SK-N-SH treated with all-trans-retinoic acid at 6 μM for 48 hours (cell line): ENCODE measurements at regions not wholly inside any gene's neighbourhood (a gene's known extent, or its start where the extent isn't known, plus 50 kb on each side); places are given as distances from the start of the nearest gene placed in this dataset.

Experiments used
- BACH2 ChIP-seq: fragments of 250-450 bp; sonication (Bioruptor Pico); IDR thresholded peaks from 2 replicates; pipeline ENCODE4 v1.9.0; 2021; ENCODE audit warnings: mild to moderate bottlenecking, borderline replicate concordance
- CSDC2 ChIP-seq: fragments of 250-450 bp; sonication (Bioruptor Pico); IDR thresholded peaks from 2 replicates; pipeline ENCODE4 v1.5.0; 2020; ENCODE audit warnings: mild to moderate bottlenecking, moderate library complexity
- ESRRG ChIP-seq: fragments of 250-450 bp; sonication (Bioruptor Pico); IDR thresholded peaks from 2 replicates; pipeline ENCODE4 v1.6.1; 2021; ENCODE audit warnings: mild to moderate bottlenecking
- PATZ1 ChIP-seq: fragments of 250-450 bp; sonication (Bioruptor Pico); IDR thresholded peaks from 2 replicates; pipeline ENCODE4 v1.8.0; 2020; ENCODE audit warnings: mild to moderate bottlenecking, moderate library complexity, borderline replicate concordance
- RARB ChIP-seq: fragments of 250-450 bp; sonication (Bioruptor Pico); IDR thresholded peaks from 2 replicates; pipeline ENCODE4 v1.8.0; 2021; ENCODE audit warnings: mild to moderate bottlenecking, moderate library complexity
- SNAI2 ChIP-seq: fragments of 250-450 bp; sonication (Bioruptor Pico); IDR thresholded peaks from 2 replicates; pipeline ENCODE4 v1.5.0; 2020; ENCODE audit warnings: mild to moderate bottlenecking, moderate library complexity
- TCF4 ChIP-seq: fragments of 250-450 bp; sonication (Bioruptor Pico); IDR thresholded peaks from 2 replicates; pipeline ENCODE4 v1.8.0; 2021; ENCODE audit warnings: mild to moderate bottlenecking, moderate library complexity, borderline replicate concordance
- ZC3H10 ChIP-seq: fragments of 250-450 bp; sonication (Bioruptor Pico); IDR thresholded peaks from 2 replicates; pipeline ENCODE4 v1.5.1; 2021; ENCODE audit warnings: mild to moderate bottlenecking, moderate library complexity
- ZFP30 ChIP-seq: fragments of 450-650 bp; formaldehyde crosslinking; IDR thresholded peaks from 2 replicates; pipeline ENCODE4 v1.5.0; 2022; ENCODE audit warnings: mild to moderate bottlenecking, moderate library complexity
- ZNF70 ChIP-seq: fragments of 450-650 bp; formaldehyde crosslinking; IDR thresholded peaks from 2 replicates; pipeline ENCODE4 v1.5.0; 2020; ENCODE audit warnings: mild to moderate bottlenecking, moderate library complexity

GRCh38 chr5:74200560-74200959, 440.0 kb downstream of the ENC1 start:
- TF ChIP-seq PATZ1: no peak
- TF ChIP-seq RARB (CRISPR knock-in tag): no peak
- TF ChIP-seq BACH2 (CRISPR knock-in tag): no peak
- TF ChIP-seq ZC3H10 (CRISPR knock-in tag): no peak
- TF ChIP-seq CSDC2: no peak
- TF ChIP-seq ZFP30 (CRISPR knock-in tag): no peak
- no peak for TF ChIP-seq ESRRG (CRISPR knock-in tag)
- TF ChIP-seq TCF4: peak; percentile 26; the same call in 1 of the 2 replicates
- TF ChIP-seq SNAI2: peak; percentile 70; the same call in 1 of the 2 replicates
- no peak for TF ChIP-seq ZNF70 (CRISPR knock-in tag)
